Mononuclear cell (primary cell): ENCODE measurements at regions not wholly inside any gene's neighbourhood (a gene's known extent, or its start where the extent isn't known, plus 50 kb on each side); places are given as distances from the start of the nearest gene placed in this dataset.
"Not testable (repeated sequence)": the region's sequence is repeated elsewhere in the genome, so short reads cannot be mapped to it uniquely, and the experiment has no call there.

Source experiments
- H3K27me3 ChIP-seq: 2 replicates; pipeline ENCODE4 v1.6.0; 2011; ENCODE audit warnings: low read length, control low read depth; ENCODE audit not compliant: insufficient read depth
- H3K4me1 ChIP-seq: 2 replicates; pipeline ENCODE4 v1.5.1; 2011; ENCODE audit warnings: mild to moderate bottlenecking, low read length, control low read depth; ENCODE audit not compliant: insufficient read depth
- H3K4me3 ChIP-seq: 2 replicates; pipeline ENCODE4 v1.5.1; 2011; ENCODE audit warnings: mild to moderate bottlenecking, low read length, moderate library complexity
- H3K9me3 ChIP-seq: 2 replicates; pipeline ENCODE4 v1.5.1; 2011; ENCODE audit warnings: low read depth, mild to moderate bottlenecking, control low read depth, low read length

DNA sequence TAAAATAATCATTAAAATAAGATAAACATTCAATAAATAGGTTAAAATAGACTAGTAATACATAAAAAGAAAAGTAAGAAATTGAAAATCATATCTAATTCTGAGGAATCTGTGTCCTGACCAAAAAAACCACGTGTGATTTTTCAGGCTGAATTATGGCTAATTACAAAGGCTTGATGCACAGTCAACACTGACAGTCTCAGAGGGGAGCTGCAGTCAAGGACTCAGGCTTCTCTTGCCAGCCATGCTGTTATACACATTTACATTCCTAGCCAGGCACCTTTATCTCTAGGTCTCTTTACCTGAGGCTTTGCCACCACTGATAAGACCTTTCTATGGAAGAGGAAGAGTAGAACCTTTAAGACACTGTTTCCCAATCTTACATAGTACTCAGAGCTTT lies 1737.7 kb upstream of the PCDH10 start:
- no peaks in the 10 kb centered on the region for H3K4me1 ChIP-seq
- no peaks in the 10 kb centered on the region for H3K27me3 ChIP-seq
- H3K9me3 ChIP-seq, result no peaks in the 10 kb centered on the region
- no peak overlapping the region for H3K4me3 ChIP-seq

DNA sequence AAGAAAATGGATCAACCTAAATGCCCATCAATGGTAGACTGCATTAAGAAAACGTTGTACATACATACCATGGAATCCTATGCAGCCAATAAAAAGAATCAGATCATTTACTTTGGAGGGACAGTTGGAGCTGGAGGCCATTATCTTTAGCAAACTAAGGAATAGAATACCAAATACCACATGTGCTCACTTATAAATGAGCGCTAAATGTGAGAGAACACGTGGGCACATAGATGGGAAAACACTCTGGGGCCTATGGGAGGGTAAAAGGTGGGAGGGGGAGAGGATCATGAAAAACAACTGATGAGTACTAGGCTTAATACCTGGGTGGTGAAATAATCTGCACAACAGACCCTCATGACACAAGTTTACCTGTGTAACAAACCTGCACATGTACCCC lies 1729.9 kb upstream of the PCDH10 start:
- no peak overlapping the region for H3K4me3 ChIP-seq
- no peaks in the 10 kb centered on the region for H3K27me3 ChIP-seq
- no peaks in the 10 kb centered on the region for H3K9me3 ChIP-seq
- no peaks in the 10 kb centered on the region for H3K4me1 ChIP-seq

DNA sequence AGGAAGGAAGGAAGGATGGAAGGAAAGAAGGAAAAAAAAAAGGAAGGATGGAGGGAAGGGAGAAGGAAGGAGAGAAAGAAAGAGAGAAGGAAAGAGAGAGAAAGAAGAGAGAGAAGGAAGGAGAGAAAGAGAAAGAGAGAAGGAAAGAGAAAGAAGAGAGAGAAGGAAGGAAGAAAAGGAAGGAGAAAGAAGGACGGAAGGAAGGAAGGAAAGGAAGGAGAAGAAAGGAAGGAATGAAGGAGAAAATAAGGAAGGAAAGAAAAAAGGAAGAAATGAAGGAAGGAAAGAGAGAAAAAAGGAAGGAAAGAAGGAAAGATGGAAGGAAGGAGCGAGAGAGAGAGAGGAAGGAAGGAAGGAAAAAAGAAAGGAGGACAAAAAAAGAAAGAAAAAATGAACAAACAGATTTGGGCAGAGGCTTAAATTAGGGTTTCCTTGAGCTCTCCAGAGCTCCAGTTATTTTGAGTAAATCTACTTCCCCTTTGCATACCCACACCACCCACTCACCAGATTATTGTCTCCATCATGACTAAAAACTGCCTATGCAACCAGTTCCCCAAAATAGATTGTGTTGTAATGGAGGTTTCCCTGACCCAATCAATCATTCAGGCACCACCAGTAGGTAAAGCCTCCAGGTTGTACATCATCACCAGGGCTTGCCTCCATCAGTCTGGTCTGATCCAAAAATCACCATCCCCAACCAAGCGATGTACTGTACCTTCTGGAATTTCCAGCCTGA lies 1722.9 kb upstream of the PCDH10 start:
- Histone ChIP-seq H3K9me3 (no peaks in the 10 kb centered on the region), H3K4me1 (no peaks in the 10 kb centered on the region), H3K27me3 (no peaks in the 10 kb centered on the region), H3K4me3 (no peak overlapping the region)

DNA sequence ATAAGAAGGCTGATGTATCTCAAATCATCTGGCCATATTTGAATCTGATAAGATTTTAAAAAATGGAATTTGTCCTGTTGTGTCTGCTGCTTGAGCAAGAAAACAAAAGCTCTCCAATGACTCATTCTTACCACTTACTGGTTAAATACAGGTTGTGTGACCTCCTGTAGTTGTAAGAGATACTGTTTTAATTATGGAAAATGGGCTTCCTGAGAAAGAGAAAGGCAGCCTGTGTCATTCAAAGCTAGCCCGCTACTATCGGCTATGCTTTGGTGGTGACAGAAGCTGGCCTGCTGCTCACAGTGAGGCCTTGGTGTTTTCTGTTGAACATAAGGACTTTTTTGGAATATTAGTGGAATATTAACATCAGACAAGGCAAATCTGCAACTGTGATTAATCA lies 1722.1 kb upstream of the PCDH10 start:
- Histone ChIP-seq H3K4me3 (no peak overlapping the region), H3K9me3 (no peaks in the 10 kb centered on the region), H3K27me3 (no peaks in the 10 kb centered on the region), H3K4me1 (no peaks in the 10 kb centered on the region)

DNA sequence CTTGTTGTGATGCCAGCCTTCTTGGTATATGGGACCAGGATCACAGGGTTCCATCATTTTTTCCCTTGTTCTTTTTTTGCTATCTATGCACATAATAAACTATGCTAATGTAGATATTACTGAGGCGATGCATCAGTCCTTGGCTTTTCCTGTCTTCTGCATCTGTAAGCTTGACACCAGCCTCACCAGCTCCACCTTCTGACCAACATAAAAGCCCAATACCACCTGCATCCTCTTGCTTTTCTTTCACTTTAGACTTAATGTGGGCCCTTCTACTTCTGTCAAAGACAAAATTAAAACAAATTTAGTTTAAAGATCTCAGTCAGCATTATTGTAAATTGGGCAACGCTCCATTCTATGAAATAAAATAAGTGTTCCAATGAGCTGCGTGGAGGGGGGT lies 1718.8 kb upstream of the PCDH10 start:
- Histone ChIP-seq H3K4me1 (no peaks in the 10 kb centered on the region), H3K9me3 (no peaks in the 10 kb centered on the region), H3K4me3 (no peak overlapping the region), H3K27me3 (no peaks in the 10 kb centered on the region)

DNA sequence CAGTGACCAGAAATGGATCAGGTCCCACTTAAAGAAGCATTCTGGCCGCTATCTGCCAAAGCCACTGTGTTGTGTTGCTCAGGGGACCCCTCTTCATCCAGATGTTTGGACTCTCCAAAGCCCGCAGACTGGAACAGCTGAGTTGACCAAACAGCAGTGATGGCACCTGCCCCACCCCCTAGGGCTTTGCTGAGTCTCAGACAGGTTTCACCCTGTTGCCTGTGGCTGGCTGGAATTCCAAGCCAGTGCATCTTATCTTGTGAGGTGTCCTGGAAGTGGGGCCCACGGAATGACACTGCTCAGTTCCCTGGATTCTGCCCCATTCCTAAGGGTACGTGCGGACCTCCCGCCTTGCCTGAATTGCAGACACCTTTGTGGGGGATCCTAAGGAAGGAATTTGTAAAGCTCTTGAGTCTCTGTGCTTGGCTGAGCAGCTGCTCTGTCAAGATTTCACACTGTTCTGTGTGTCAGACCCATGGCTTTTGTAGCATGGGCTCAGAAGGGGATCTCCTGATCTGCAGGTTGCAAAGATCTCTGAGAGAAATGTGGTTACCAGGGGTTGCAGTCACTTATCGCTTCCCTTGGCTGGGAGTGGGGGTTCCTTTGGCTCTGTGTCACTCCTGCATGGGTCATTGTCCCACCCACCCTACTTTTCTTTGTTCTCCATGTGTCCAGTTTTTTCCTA lies 1707.9 kb upstream of the PCDH10 start:
- H3K4me1 ChIP-seq, result no peaks in the 10 kb centered on the region
- no peaks in the 10 kb centered on the region for H3K9me3 ChIP-seq
- no peak overlapping the region for H3K4me3 ChIP-seq
- no peaks in the 10 kb centered on the region for H3K27me3 ChIP-seq

DNA sequence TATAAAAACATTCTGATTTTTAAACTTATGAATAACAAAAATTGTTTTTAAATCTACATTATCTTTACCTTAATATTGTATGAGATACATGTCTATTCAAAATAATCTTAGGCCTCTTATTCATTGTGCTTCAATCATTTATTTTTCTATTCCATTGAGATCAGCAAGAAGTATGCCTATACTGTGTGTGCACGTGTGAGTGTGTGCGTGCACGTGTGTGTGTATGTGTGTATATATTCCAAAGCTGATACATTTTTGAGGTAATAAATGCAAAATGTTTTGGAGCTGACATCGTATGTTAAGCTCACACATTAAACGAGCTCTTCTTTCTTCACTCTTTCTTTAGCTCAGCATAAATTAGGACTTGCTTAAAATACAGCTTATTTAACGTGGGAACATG lies 1701.2 kb upstream of the PCDH10 start:
- Histone ChIP-seq H3K4me1 (no peaks in the 10 kb centered on the region), H3K9me3 (no peaks in the 10 kb centered on the region), H3K4me3 (no peak overlapping the region), H3K27me3 (no peaks in the 10 kb centered on the region)

DNA sequence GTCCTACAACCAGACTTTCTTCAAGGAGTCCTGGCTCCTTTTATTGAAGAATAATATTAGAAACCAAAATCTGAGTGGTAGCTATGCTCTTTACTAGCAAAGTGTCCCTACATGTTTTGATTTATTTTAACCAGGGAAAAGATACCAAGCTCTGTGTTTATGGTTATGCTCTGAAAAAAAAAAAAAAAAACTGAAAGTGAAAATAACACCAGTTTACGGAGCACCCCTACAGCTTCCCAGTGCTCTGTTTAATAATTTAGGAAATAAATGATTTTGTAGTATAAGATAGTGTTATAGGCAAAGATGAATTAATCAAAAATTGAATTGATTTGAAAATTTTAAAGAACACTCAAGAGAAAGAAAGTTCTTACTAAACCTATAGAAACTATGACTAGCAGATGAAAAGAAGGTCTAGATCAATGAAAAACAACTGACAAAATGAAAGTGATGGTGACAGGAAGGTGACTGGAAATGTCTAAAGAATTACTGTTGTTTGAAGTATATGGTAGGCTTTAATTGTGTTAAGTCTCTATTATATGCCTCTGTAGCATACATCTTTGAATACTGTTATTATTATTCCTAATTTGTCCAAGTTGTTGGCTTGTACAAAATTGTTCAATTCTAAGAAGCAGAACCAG lies 1698.4 kb upstream of the PCDH10 start:
- Histone ChIP-seq H3K4me3 (no peak overlapping the region), H3K4me1 (no peaks in the 10 kb centered on the region), H3K9me3 (no peaks in the 10 kb centered on the region), H3K27me3 (no peaks in the 10 kb centered on the region)

DNA sequence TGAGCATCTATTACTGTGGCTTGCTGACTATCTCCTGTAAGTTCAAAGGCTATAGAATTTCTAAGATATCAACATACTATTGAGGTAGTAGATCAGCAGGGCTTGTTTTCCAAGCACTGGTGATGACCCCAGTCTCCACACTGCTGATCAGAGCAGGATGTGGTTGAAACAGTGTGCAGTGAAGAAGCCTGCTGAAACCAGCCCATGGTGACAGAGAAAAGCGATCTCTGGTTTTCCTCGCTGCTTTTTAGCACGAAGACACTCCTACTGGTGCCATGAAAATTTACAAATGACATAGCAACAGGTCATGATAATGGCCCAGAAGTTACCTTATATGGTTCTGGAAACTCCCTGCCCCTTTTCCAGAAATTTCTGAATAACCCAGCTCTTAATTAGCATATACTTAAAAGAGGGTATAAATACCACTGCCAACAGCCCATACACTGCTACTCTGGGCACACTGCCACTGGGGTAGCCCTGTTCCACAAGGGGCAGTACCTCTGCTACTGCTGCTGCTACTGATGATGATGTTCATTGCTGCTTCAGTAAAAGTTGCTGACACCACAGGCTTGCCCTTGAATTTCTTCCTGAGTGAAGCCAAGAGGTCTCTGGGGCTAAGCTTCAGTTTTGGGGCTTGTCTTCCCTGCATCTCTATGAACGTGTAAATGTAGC lies 1689.5 kb upstream of the PCDH10 start:
- Histone ChIP-seq H3K9me3 (no peaks in the 10 kb centered on the region), H3K27me3 (no peaks in the 10 kb centered on the region), H3K4me3 (no peak overlapping the region), H3K4me1 (no peaks in the 10 kb centered on the region)

DNA sequence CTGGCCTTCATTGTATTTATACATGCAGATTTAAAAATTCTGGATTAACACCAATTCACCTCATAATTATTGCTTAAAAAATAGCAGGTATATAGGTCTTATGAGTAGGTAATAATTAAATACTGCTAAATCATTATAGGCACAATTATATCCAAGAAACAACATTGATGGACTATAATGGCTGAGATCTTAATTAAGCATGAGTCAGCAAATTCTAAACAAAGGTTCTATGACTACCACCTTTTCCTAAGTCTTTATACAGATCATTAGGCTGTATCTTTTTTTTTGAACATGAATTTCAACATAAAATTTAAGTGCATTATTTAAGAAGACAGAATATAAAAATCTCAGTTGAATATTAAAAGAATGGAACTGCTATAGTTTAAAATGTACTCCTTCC lies 1678.7 kb upstream of the PCDH10 start:
- Histone ChIP-seq H3K4me3 (no peak overlapping the region), H3K4me1 (no peaks in the 10 kb centered on the region), H3K27me3 (no peaks in the 10 kb centered on the region), H3K9me3 (no peaks in the 10 kb centered on the region)

DNA sequence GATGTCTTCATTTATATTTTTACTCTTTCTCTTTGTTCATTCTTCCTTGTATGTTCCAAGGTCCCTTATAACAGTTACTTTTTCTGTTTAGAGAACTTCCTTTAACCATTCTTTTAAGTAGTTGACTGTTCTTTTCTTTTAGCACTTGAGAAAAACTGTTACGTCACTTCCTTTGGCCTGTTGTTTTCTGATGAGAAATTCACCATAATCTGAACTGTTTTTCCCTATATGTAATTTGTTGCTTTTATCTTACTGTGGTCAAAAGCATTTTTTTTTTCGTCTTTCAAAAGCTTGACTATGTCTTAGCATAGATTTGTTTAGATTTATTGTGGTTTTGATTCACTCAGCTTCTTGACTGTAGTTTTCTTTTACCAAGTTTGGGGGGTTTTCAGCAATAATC lies 1660.3 kb upstream of the PCDH10 start:
- Histone ChIP-seq H3K4me1 (no peaks in the 10 kb centered on the region), H3K4me3 (no peak overlapping the region)

DNA sequence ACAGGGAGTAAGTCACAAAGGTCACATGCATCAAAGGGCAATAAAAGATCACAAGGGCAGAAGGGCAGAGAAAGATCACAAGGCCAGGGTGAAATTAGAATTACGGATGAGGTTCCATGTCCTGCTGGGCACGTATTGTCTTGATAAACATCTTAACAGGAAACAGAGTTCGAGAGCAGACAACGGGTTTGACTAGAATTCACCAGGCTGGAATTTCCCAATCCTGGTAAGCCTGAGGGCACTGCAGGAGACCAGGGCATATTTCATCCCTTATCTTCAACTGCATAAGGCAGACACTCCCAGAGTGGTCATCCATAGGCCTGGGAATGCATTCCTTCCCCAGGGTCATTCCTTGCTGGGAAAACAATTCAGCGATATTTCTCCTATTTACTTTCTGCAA lies 1652.9 kb upstream of the PCDH10 start:
- not testable (repeated sequence) for H3K4me3 ChIP-seq, H3K27me3 ChIP-seq, H3K4me1 ChIP-seq, H3K9me3 ChIP-seq

More for the DNA sequence above, 1660.3 kb upstream of the PCDH10 start:
- Histone ChIP-seq H3K9me3 (no peaks in the 10 kb centered on the region), H3K27me3 (no peaks in the 10 kb centered on the region)

DNA sequence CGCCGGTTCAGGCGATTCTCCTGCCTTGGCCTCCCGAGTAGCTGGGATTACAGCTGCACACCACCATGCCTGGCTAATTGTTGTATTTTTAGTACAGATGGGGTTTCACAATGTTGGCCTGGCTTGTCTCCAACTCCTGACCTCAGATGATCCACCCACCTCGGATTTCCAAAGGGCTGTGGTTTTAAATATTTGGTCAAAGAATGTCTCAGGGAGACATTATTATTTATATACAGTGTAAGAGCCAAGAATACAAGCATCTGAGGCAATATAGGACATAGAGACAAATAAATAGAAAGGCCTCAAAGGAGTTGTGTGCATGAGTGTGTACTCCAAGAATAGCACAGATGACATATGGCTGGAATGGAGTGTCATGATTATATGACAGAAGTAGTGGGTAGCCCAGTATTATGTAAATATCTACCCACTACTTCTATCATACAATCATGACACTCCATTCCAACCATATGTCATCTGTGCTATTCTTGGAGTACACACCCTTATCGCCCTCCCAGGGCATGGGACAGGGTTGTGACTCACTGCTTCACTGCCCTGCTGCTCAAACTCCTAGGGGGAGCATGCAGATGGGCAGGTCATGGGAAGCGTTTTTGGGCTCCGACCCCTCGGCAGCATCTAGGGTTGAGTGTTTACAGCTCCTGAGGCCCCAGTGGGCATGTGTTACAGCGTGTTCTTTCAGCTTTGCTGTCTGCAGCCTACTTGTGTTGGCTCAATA lies 1649.8 kb upstream of the PCDH10 start:
- Histone ChIP-seq H3K4me3 (no peak overlapping the region), H3K27me3 (no peaks in the 10 kb centered on the region), H3K9me3 (no peaks in the 10 kb centered on the region), H3K4me1 (no peaks in the 10 kb centered on the region)

DNA sequence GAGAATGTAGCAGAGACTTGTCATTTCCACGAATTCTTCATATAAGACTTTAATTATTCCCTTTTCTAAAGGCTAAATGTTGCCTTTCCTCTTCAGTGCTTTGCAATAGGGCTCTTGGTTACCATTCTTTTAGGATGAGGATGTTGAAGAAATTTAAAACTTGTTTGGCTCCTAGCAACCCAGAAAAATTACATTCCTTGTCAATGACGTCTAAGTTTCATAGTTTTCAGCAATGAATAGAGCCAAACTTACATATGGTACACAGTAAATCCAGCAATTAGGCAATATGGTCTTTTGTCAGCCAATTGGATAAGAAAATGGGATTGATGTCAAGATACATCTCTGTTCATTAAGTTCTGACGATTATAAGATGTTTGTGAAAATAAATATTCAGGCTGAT lies 1639.6 kb upstream of the PCDH10 start:
- H3K9me3 ChIP-seq, result no peaks in the 10 kb centered on the region
- no peaks in the 10 kb centered on the region for H3K4me1 ChIP-seq
- no peaks in the 10 kb centered on the region for H3K27me3 ChIP-seq
- H3K4me3 ChIP-seq, result no peak overlapping the region

DNA sequence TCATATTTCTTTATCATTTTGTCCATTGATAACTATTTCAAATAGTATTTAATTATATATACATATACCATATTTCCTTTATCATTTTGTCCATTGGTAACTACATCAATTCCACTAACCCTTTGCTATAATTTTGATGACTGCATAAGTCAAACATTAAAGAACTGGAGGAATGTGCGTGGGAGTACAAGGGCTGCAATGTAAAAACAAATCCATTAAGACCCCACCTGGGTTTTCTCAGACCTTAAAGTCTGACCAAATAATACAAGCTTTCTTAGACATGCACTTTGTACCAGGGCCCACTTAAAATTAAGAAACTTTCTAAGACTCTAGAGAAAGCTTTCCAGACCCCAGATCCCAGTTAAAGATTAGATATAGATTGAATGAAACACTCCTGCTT lies 1622.4 kb upstream of the PCDH10 start:
- Histone ChIP-seq H3K4me1 (no peaks in the 10 kb centered on the region), H3K9me3 (no peaks in the 10 kb centered on the region), H3K4me3 (no peak overlapping the region), H3K27me3 (no peaks in the 10 kb centered on the region)
